NCI-H446 (cell line): ENCODE measurements at regions not wholly inside any gene's neighbourhood (a gene's known extent, or its start where the extent isn't known, plus 50 kb on each side); places are given as distances from the start of the nearest gene placed in this dataset.
"Not testable (repeated sequence)": the region's sequence is repeated elsewhere in the genome, so short reads cannot be mapped to it uniquely, and the experiment has no call there.

ENCODE experiments used
- DNase-seq, 2 experiments: peaks; one replicate each; lab custom pipeline; 2025; lab: John Stamatoyannopoulos, UW

DNA sequence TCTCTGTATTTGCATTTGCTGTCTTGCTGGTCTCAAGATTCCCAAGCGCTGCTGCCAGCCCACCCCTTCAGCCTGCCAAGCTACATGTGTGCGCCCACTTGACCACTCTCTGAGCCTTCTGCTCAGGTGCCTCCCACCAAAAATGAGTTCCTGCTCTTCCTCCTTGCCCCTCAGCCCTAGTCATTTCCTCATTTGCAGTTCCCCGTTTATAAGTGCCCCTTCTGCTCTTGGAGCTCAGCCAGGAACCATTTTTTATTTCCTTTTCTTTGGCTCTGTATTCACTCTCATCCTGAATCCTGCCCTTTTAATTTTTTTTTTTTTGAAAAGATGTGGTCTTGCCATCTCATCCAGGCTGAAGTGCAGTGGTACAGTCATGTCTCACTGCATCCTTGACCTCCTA, 406.0 kb upstream of the AMELY start:
- DNase-seq = no peak

DNA sequence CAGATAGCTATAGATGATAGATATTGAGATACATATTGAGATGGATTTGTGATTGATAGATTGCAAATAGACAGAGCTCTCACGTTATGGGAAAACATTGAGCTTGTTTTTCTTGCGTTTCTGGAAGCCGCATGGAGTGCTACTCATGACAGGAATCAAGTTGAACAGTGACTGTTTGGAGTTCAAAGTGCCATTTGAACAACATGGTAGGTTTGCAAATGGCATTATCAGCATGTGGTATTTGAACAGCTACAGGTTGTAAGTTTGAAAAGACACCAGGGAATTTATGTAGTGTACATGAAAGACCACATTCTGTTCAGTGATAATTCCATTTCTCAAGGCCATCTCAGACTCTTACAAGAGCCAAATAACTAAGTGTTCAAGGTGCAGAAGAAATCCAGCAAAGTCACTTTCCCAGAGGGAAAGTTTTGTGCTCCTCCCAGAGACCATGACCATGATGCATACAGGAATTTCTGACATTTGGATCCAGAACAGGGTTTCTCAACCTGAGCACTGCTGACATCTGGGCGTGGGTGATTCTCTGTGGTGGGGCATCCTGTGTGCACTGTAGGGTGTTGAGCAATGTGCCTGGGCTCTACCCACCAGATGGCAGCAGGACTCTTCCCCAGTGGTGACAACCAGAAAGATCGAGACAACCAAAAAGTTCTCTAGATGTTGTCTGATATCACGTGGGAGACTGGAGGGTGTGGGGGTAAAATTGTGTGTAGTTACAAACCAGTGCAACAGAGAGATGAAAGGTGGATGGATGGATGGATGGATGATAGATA, 399.1 kb upstream of the AMELY start:
- DNase-seq = no peak

DNA sequence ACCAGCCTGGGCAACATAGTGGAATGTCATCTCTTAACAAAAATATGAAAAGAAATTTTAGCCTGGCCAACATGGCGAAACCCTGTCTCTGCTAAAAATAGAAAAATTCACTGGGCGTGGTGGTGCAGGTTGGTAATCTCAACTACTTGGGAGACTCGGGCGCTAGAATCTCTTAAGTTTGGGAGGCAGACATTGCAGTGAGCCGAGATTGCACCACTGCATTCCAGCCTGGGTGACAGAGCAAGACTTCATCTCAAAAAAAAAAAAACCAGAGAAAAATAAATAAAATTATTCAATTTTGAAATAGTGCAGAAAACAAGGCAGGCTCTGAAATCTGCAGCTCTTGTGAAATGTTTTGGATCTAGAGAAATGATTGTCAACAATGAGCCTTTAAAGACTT, 397.3 kb upstream of the AMELY start:
- no peak for DNase-seq

DNA sequence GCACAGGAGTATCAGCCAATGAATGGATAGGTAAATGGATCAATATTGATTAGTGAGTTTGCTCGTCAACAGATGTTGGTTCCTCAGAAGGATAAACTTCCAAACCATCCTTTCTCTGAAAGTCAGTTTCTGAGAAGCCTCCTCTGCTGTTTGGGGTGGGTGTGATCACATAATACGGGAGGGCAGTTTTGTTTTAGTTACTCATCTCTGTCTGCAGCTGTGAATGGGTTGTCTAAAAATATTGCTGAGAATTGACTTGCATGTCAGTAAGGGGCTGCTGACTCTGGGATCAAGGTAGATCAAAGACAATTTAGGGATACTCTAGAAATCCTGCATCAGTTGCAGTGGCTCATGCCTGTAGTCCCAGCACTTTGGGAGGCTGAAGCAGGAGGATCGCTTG, 390.8 kb upstream of the AMELY start:
- DNase-seq = no peak

DNA sequence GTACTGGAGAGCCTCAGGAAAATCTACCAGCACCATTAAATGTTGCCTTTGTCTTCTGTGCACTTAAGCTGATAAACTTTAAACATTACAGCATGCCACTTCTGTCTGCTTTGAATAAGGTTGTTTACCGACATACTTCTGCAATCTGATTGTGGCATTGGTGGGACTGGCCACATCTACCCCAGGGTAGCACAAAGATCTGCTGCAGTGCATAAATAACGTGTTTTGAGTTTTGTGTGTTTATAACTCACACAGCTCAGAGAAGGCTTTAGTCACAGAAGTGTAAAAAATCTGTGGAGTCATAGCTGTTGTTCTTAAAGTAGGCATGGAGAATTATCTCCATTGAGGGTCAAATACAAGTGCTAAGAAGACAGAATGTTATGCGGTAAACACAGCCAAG, 388.4 kb upstream of the AMELY start:
- DNase-seq = no peak

DNA sequence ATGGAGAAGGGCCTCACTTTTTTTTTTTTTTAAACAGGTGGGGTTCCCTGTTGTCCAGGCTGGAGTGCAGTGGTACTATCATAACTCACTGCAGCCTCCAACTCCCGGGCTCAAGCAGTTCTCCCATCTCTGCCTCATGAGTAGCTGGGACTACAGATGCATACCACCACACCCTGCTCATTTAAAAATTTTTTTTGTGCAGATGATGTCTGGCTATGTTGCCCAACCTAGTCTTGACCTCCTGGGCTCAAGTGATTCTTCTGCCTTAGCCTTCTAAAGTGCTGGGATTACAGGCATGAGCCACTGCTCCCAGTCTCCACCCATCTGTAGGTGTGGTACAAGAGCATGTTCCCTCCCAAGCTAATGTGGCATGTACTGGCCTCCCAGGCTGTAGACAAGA, 380.6 kb upstream of the AMELY start:
- no peak for DNase-seq

DNA sequence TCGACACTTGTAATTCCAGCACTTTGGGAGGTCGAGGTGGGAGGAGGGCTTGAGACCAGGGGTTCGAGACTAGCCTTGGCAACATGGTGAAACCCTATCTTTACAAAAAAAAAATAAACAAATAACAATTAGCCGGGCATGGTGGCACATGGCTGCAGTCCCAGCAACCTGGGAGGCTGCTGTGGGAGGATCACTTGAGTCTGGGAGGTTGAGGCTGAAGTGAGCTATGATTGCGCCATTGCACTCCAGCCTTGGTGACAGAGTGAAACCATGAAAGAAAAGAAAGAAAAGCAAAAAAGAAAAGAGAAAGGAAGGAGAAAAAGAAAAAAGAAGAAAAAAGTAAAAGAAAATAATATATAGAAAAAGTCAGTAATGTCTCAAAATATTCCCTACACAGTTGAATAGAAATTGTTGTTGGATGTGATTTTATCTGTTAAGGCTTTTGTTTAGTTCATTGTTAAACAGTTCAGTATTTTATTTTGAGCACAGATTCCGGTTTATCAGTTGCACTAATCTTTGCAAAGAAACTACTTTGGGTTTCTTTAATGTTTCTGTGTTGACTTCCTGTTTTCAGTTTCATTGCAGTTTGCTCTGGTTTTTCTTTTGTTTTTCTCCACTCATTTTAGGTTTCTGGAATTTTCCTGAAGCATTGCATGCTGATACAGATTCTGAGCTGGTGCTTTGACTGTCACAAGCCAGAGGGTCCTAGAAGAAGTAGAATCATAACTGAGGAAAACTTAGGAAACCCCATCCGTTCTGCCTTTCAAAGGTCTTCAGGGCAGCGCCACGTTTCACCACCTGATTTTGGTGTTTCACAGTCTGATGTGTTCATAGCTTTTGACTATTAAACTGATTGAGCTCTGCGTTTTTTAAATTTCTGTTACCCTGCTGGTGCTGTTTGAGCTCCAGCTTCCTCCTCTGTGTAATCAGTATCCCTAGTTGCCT, 378.6 kb upstream of the AMELY start:
- DNase-seq = no peak

DNA sequence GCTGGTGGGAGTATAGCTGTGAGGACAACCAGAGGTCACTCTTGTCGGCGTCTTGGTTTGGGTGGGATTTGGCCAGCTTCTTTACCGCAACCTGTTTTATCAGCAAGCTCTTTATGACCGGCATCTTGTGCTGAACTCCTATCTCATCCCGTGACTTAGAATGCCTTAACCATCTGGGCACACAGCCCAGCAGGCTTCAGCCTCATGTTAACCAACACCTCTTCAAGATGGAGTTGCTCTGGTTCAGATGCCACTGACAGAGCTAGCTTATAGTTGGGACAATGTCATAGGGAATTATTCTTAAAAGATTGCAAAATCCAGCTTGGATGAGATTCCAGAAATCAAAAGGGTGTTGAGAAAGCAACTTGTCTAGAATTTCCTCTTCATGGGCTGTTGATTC, 377.1 kb upstream of the AMELY start:
- DNase-seq = no peak

DNA sequence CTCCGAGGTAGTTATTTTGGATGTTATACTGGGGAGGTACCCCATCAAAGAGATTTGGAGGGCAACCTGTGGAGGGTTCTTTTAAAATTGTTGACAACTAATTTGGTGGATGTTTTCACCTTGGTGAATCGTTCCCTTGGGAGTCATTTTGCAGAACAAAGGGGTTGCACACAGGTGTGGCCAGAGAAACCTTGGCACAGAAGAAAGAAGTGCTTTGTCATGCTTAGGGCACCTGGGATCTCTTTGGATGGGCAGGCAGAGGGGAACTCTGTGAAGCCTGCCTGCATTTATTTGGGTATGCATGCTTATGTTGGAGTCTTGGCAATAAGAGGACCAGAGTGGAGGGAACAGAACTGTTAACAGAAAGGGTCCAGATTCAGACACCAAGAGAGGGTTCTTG, 376.4 kb upstream of the AMELY start:
- not testable (repeated sequence) for DNase-seq

DNA sequence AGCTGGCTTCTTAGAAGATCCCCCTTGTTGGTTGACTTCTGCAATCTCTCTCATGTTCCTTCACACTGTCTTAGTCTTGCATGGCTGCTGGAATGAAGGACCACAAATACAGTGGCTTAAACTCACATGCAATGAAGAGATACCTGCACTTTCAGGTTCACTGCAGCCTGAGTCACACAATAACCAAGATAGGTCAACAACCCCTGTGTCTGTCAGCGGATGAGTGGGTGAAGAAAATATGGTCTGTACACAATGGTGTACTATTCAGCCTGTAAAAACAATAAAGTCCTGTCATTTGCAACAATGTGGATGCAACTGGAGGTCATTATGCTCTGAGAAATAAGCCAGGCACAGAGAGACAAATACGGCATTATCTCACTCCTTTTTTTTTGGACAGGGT, 373.8 kb upstream of the AMELY start:
- no peak for DNase-seq

DNA sequence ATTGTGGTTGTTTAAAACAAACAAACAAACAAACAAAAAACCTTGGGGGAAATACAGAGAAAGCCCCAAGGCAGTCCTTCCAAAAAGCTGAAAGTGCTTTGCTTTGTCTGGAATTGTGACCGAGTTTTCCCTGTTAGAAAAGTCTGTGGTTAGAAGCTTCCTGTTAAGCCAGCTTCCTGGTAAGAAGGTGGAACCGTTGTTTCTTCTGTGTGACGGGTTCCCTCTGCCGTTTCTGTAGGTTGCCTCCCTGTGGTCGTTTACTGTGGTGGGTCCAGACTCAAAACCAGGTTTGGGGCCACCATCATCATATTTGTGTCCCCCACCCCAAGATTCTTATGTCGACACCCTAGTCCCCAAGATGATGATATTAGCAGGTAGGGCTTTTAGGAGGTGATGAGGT, 371.4 kb upstream of the AMELY start:
- no peak for DNase-seq

DNA sequence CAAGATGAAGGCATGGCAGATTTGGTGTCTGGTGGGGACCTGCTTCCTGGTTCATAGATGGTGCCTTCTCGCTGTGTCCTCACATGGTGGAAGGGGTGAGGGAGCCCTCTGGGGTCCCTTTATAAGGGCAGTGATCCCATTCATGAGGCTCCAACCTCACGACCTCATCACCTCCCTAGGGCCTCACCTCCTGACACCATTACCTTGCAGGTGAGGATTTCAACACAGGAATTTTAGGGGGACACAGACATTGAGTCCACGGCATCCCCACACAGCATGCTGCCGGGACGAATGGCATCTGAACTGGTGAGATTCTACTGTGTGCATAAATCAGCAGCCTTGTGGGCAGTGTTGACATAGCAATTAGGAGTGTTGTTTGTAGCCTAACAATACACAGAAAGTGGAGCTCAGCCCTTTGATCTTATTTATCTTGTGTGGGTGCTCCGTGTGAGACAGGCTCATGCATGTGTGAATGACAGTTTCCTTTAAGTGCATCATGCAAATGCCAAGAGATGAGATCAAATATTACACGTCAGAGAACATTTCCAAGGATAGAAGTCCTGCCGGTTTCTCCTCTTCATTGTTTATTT, 368.7 kb upstream of the AMELY start:
- not testable (repeated sequence) for DNase-seq

DNA sequence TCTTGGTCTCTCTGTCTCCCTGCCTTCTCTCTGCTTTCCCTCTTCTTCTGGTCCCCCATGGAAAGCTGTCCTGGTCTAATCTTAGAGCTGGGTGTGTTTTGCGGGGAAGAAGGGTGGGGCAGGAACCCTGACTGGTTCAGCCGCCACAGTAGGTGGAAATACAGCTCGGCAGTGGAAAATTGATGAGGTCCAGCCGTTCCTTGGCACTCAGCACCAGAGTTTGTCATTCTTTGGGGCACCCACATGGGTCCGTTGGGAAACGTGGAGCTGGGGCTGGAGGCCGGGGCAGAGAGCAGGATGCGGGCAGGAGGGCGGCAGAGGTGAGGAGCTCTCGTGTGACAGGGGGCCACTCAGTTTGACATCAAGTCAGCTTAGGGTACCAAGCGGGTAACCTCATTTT, 364.2 kb upstream of the AMELY start:
- DNase-seq = no peak

DNA sequence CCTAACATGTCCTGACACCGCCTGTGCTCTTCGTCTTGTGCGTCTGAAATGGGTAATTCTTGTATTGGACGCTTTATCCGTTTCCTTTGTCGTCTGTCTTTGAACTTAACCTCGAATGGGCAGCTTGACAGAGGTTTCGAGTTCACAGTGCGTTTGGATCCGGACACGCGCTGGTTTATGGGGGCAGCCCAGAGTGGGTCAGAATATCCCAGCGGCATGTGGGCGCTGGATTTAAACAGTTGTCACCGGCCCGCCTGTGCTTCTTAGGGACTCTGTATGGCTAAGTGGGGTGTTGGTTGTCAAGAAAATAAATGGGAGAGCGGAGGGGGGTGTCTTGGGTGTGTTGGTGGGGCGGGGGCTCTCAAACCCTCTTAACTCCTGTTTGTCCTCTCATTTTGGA, 363.5 kb upstream of the AMELY start:
- DNase-seq = no peak

DNA sequence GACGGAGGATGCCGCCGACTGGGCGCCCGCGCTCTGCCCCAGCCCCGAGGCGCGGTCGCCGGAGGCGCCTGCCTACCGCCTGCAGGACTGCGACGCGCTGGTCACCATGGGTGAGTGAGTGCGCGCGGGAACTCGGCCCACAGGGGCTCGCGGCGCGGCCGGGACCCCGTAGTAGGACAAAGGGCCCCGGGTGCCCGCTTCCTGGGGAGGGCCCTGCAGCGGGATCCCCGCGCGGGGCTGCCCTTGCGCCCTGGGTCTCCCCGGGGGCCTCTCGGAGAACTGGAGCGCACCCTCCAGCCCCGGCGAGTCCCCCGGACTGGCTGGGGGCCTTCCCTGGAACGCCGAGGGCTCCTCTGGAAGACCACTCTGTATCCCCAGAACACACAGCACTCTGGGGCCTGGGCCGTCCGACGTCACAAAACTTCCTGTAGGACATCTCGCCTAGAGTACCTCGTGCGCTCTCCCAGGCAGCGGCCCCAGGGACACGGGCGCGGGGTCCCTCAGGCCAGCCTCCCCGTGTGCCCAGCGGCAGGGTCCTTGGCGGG, 362.9 kb upstream of the AMELY start:
- no peak for DNase-seq

DNA sequence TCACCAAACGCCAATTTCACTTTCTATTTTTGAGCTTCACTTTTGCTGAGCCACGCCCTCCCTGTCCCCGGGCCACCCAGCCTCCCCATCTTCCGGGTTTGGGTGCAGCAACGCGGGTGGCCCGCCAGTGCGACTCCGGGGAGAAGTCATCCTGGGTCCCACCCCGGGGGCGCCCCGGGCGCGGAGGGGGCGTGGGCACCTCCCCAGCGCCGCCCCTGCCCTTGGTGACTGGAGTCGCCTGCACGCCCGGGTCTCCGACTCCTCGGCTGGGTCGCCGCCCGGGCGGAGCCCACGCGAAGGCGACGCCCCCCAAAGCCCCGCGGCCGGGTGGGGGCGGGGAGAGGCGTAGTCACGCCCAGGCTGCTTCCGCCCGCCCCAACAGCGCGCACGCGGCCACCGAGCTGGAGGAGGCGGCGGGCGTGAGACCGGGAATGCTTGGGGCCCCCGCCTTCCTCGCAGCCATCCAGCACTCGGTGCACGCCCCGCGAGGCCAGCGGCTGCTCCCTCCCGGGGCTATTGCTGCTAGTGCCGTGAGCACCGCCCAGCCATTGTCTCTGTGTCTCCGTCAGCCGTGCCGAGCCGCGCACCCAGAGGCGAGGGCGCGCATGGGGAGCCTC, 362.1 kb upstream of the AMELY start:
- DNase-seq = peak in 1 of 2 experiments; percentile 45

DNA sequence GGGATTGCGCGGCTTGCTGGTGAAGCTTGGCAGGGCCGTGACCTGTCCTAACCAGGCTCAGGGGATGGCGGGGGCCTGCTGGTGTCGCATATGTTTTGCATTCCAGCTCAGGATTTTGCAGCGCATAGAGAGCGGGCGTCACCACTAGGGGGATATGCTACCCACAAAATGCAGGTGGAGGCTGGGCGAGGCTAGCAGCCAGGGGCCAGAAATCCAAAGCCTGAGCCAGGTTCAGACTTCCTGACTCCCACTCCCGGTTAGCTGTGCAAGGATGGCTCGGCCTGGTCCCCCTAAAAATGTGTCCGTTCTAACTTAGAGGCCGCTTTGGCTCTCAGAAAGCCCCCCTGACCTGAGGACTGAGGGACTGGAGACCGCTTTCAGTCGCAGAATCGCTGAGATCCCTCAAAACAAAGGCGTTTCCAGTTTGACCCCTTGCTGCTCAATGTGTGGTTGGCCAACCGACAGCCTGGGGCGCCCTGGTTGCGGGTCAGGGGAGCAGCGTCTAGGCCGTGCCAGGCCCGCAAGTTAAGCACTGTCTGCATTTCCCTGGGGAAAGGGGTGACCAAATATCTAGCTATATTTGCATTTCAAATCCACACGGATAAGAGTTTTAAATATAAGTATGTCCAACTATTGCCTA, 361.1 kb upstream of the AMELY start:
- DNase-seq = peak in 1 of 2 experiments; percentile 2

DNA sequence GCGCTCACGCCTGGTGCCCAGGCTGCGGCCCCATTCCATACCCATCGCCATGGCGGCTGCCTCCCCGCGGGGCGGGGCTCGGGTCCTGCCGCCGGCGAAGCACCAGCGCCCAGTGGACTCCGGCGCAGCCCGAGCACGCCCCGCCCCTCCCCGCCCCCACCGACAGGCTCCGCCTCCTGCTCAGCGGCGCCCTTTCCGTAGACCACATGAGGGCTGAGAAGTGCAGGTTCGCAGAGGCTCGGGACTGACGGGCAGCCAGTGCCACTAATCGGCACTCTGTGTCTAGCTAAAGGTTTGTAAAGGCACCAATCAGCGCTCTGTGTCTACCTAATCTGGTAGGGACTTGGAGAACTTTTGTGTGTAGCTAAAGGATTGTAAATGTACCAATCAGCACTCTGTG, 352.2 kb upstream of the AMELY start:
- no peak for DNase-seq

DNA sequence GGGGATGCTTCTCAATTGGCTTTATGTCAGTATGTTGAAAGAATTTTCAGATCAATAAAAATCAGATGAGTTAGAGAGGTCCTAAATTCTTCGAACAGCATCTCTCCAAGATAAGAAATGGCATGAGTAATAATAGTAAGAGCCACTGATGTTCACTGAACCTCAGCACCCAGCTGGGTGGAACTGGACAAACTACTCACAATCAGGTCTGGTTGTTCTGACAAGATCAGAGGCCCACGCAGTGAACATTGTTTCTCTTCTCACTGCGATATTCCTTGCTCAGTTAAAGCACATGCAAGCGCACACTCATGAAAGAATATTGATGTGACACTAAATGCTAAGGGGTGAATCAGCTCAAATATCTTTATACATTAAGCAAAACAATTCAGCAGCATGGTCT, 351.0 kb upstream of the AMELY start:
- DNase-seq = no peak

DNA sequence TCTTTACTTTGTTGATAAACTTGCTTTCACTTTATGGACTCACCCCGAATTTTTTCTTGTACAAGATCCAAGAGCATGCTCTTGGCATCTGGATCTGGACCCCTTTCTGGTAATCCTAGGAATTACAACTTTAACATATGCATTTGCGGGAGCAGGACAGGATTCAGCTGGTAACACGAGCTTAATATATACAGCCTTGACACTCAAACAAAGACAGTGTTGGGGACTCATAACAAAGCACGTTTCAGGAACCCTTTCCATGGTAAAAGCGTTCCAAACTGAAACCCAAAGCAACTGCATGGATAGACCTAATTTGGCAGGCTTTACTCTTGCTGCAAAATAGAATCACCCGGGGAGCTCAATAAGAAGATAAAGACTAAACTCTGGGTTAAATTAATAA, 349.7 kb upstream of the AMELY start:
- no peak for DNase-seq

DNA sequence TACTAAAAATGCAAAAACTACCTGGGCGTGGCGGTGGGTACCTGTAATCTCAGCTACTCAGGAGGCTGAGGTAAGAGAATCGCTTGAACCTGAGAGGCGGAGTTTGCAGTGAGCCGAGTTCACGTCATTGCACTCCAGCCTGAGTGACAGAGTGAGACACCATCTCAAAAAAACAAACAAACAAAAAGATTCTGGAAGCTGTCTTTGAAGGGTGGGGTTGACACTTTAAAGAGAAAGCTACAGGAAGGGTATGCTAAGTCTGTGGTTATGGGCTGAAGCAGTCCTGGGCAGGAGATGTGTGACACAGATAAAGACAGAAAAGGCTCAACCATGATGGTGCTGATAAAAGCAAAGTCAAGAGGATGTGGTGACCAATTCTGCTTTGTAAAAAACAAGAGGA, 328.5 kb upstream of the AMELY start:
- DNase-seq = no peak

DNA sequence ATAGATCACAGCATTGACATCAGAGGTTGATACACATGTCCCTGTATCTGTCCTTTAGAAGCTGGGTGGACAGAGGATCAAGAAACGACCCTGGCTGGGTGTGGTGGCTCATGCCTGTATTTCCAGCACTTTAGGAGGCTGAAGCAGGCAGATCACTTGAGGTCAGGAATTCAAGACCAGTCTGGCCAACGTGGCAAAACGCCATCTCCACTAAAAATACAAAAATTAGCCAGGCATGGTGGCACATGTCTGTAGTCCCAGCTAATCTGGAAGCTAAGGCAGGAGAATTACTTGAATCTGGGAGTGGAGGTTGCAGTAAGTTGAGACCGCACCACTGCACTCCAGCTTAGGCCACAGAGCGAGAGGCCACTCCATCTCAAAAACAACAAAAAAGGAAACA, 300.4 kb upstream of the AMELY start:
- no peak for DNase-seq
